ENCODE measurements at regions not wholly inside any gene's neighbourhood (a gene's known extent, or its start where the extent isn't known, plus 50 kb on each side); places are given as distances from the start of the nearest gene placed in this dataset.

DNA sequence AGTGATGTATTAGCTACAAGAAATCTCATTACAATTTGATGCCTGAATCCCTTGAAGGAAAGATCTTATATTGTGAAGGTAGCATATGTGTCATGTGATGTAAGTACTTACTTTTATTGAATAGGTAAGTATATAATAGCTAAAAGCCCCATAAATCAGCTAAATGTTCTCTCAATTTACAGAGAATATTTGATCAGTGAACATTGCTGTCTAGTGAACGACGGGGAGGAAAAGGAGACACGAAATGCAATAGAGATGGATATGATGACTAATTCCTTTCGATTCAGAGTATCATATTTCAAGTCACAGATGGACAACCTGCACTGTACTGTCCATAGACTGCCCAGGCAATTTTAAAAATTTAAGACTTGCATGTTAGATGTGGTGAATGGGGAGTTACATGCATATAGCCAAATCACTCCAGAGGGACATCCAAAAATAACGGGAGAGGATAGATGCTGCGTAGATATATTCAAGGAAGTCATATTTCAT, 462.1 kb upstream of the CDIN1 start:
- H3K4me1 ChIP-seq: no peaks in the 10 kb centered on the region
- no peak overlapping the region for H3K27ac ChIP-seq
- TF ChIP-seq TFCP2L1 (CRISPR knock-in tag; IDR thresholded peaks at IDR 0.05): no peak
- no peak for TF ChIP-seq EHMT2 (IDR thresholded peaks at IDR 0.05; ENCODE audit: low read depth)
- no peak for TF ChIP-seq ATOH8 (CRISPR knock-in tag; IDR thresholded peaks at IDR 0.05; ENCODE audit: low read depth)
- no peak for TF ChIP-seq ZFP36 (IDR thresholded peaks at IDR 0.05; ENCODE audit: borderline replicate concordance, partially characterized antibody)
- no peak for TF ChIP-seq HOXB13 (CRISPR knock-in tag; IDR thresholded peaks at IDR 0.05; ENCODE audit: low read depth)
- no peak for TF ChIP-seq HOXB5 (CRISPR knock-in tag; IDR thresholded peaks at IDR 0.05)
- no peak for TF ChIP-seq SMC3 (IDR thresholded peaks at IDR 0.05)
- no peak for TF ChIP-seq CEBPB (IDR thresholded peaks at IDR 0.05)
- TF ChIP-seq PHF8 (IDR thresholded peaks at IDR 0.05; ENCODE audit: borderline replicate concordance, low read depth): no peak
- TF ChIP-seq CHD4 (IDR thresholded peaks at IDR 0.05; ENCODE audit: borderline replicate concordance): no peak
- TF ChIP-seq HOXA7 (CRISPR knock-in tag; IDR thresholded peaks at IDR 0.05): no peak
- no peak for TF ChIP-seq PBX3 (IDR thresholded peaks at IDR 0.05)
- TF ChIP-seq CBX2 (IDR thresholded peaks at IDR 0.05; ENCODE audit: borderline replicate concordance, low read depth): no peak
- TF ChIP-seq KDM5A (IDR thresholded peaks at IDR 0.05): no peak
- TF ChIP-seq, protein P1, sequence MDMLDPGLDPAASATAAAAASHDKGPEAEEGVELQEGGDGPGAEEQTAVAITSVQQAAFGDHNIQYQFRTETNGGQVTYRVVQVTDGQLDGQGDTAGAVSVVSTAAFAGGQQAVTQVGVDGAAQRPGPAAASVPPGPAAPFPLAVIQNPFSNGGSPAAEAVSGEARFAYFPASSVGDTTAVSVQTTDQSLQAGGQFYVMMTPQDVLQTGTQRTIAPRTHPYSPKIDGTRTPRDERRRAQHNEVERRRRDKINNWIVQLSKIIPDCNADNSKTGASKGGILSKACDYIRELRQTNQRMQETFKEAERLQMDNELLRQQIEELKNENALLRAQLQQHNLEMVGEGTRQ (IDR thresholded peaks at IDR 0.05): no peak
- no peak for TF ChIP-seq HEYL (CRISPR knock-in tag; IDR thresholded peaks at IDR 0.05)
- TF ChIP-seq BHLHE40 (IDR thresholded peaks at IDR 0.05; ENCODE audit: low read depth, low read length): no peak
- TF ChIP-seq, protein P2, sequence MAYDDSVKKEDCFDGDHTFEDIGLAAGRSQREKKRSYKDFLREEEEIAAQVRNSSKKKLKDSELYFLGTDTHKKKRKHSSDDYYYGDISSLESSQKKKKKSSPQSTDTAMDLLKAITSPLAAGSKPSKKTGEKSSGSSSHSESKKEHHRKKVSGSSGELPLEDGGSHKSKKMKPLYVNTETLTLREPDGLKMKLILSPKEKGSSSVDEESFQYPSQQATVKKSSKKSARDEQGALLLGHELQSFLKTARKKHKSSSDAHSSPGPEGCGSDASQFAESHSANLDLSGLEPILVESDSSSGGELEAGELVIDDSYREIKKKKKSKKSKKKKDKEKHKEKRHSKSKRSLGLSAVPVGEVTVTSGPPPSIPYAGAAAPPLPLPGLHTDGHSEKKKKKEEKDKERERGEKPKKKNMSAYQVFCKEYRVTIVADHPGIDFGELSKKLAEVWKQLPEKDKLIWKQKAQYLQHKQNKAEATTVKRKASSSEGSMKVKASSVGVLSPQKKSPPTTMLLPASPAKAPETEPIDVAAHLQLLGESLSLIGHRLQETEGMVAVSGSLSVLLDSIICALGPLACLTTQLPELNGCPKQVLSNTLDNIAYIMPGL (CRISPR knock-in tag; IDR thresholded peaks at IDR 0.05; ENCODE audit: borderline replicate concordance): no peak
- TF ChIP-seq EP300 (IDR thresholded peaks at IDR 0.05): no peak
- no peak for TF ChIP-seq ZSCAN20 (CRISPR knock-in tag; IDR thresholded peaks at IDR 0.05)
- ATAC-seq (no peak), DNase-seq (ENCODE audit: low read depth in 1 of 2, low spot score in 1 of 2) (no peak), FAIRE-seq (no peak)
- H3K4me2 ChIP-seq: no peak overlapping the region
- H3K4me3 ChIP-seq: no peak overlapping the region
- no peaks in the 10 kb centered on the region for H3K9me3 ChIP-seq
- POLR2A ChIA-PET: no interaction called here
- 56% methylated on average over 6 of the region's 6 CpGs for WGBS (ENCODE audit: missing lambda C conversion rate)
- CTCF ChIA-PET: no interaction called here

- FAIRE-seq (no peak), ATAC-seq (no peak), DNase-seq (ENCODE audit: low read depth in 1 of 2, low spot score in 1 of 2) (no peak)
- no peaks in the 10 kb centered on the region for H3K9me3 ChIP-seq
- H3K27ac ChIP-seq: no peak overlapping the region
- TF ChIP-seq JUNB (IDR thresholded peaks at IDR 0.05) (no peak), ZFP36 (IDR thresholded peaks at IDR 0.05; ENCODE audit: borderline replicate concordance, partially characterized antibody) (no peak), RCOR1 (IDR thresholded peaks at IDR 0.05; ENCODE audit: low read depth, low read length) (no peak), MAZ (IDR thresholded peaks at IDR 0.05; ENCODE audit: borderline replicate concordance, low read depth, low read length) (no peak), ZNF302 (CRISPR knock-in tag; IDR thresholded peaks at IDR 0.05) (no peak), FOSL2 (IDR thresholded peaks at IDR 0.05) (no peak), FOSL2 (CRISPR knock-in tag; IDR thresholded peaks at IDR 0.05) (no peak), NPAS2 (CRISPR knock-in tag; IDR thresholded peaks at IDR 0.05; ENCODE audit: borderline replicate concordance) (no peak), MAFK (IDR thresholded peaks at IDR 0.05; ENCODE audit: partially characterized antibody) (no peak)
- TF ChIP-seq, protein P3, sequence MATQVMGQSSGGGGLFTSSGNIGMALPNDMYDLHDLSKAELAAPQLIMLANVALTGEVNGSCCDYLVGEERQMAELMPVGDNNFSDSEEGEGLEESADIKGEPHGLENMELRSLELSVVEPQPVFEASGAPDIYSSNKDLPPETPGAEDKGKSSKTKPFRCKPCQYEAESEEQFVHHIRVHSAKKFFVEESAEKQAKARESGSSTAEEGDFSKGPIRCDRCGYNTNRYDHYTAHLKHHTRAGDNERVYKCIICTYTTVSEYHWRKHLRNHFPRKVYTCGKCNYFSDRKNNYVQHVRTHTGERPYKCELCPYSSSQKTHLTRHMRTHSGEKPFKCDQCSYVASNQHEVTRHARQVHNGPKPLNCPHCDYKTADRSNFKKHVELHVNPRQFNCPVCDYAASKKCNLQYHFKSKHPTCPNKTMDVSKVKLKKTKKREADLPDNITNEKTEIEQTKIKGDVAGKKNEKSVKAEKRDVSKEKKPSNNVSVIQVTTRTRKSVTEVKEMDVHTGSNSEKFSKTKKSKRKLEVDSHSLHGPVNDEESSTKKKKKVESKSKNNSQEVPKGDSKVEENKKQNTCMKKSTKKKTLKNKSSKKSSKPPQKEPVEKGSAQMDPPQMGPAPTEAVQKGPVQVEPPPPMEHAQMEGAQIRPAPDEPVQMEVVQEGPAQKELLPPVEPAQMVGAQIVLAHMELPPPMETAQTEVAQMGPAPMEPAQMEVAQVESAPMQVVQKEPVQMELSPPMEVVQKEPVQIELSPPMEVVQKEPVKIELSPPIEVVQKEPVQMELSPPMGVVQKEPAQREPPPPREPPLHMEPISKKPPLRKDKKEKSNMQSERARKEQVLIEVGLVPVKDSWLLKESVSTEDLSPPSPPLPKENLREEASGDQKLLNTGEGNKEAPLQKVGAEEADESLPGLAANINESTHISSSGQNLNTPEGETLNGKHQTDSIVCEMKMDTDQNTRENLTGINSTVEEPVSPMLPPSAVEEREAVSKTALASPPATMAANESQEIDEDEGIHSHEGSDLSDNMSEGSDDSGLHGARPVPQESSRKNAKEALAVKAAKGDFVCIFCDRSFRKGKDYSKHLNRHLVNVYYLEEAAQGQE (IDR thresholded peaks at IDR 0.05): no peak
- H3K4me3 ChIP-seq: no peak overlapping the region
- H3K4me2 ChIP-seq: no peak overlapping the region
- CTCF ChIA-PET: no interaction called here
- H3K4me1 ChIP-seq: no peaks in the 10 kb centered on the region
- POLR2A ChIA-PET: no interaction called here
- 32% methylated on average over 2 of the region's 2 CpGs for WGBS (ENCODE audit: missing lambda C conversion rate)
These were observed 453.2 kb upstream of the CDIN1 start for GRCh38 chr15:36126194-36126593.
